HG02852 (cell line): ENCODE measurements at regions not wholly inside any gene's neighbourhood (a gene's known extent, or its start where the extent isn't known, plus 50 kb on each side); places are given as distances from the start of the nearest gene placed in this dataset.
"Not testable (repeated sequence)": the region's sequence is repeated elsewhere in the genome, so short reads cannot be mapped to it uniquely, and the experiment has no call there.

Source experiments
- ATAC-seq: cut with Tn5 transposase; IDR thresholded peaks from one replicate; pipeline ENCODE4 v1.9.1; 2021; ENCODE audit warnings: mild to moderate bottlenecking, moderate library complexity; ENCODE audit not compliant: unreplicated experiment

DNA sequence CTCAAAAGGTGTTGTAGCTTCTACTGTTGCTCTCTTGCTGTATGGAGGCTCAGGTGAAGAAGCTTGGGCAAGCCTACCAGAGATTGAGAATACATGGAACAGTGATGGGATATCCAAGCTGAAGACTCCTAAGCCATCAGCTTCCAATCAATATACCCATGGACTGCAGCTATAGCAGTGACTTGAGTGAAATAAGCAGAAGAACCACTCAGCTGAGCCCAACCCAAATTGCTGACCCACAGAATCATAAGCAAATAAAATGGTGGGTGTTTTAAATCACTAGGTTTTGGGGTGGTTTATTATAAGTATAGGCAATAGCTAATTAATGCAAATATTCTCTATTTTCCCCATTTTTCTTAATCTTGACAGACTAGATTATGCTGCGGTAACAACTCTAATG lies 147.7 kb upstream of the SALL1 start:
- ATAC-seq, result no peak

DNA sequence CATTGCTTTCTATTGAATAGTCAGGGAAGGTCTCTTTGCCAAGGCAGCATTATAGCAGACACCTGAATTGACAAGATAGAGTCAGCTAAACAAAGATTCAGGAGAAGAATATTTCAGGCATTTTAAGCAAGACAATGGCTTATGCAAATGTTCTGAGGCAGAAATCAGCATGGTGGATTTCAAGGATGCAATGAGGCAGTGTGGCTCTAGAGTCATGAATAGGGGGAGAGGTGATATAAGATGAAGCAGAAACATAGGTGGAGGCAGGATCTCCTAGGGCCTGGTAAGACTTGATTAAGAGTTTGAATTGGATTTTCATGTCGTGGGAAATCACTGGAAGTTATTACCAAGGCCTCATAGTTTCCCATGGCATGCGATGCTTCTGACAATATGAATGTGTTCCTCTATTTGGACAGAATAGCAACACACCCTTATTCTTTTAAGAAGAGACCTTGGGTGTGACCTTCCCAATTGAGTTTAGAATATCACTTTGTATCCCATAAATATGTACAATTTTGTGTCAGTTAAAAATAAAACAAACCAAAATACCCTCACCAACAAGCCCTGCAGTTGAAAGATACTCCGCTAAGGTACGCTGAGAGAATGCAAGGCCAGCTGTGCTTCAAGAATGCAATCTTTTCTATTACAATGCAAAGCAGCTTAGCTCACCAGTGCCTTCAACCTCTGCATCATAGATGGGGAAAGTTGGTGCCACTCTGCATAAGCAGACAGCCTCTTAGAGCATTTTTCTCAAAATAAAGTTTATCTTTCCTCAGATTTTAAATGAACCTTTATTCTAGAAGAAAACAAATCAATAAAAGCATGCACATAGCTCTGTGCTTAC lies 139.6 kb upstream of the SALL1 start:
- ATAC-seq, result no peak

DNA sequence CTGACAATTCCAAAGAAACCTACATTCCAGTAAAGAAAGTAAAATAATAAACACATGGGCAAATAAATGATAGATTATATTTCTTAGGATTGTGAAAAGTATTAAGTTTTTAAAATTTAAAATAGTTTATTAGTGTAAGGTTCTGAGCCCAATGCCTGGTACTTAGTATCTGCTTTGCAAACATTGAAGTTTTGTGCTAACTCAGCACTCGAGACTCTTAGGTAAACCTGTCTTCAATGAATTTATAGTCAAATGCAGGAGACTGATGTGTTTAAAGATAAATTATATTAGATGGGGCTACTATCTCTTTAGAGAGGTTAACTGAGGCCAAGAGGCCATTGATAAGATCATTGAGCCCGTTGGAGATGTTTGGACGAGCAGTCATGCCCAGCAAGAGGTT lies 138.3 kb upstream of the SALL1 start:
- ATAC-seq, result no peak

DNA sequence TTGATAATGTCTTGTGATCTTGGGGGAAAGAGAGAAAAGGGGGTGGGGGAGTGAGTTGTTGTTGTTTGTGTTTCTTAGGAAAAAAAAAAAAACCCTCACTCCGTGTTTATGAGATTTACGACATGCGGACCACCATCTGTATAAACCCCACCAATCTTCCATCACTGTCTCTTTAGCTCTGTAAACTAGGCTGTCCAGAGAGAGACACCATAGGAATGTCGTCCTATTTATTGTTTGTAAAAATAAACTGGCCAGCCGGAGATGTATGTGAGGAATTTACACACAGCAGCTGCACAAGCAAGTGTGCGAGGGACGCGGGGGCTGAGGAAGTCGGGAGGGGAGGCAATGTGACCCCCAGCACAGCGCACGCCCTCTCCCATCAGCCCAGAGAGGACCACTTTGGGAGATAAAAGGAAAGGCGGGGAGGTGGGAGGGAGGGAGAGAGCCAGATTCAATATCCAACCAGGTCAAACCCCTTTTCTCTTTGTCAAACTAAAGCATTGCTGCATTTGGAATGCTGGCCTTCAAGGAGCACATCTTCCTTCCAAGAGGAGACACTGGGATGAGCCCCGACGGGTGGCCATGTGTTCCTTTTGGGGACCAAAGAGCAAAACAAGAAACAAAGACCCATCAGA lies 136.2 kb upstream of the SALL1 start:
- no peak for ATAC-seq

DNA sequence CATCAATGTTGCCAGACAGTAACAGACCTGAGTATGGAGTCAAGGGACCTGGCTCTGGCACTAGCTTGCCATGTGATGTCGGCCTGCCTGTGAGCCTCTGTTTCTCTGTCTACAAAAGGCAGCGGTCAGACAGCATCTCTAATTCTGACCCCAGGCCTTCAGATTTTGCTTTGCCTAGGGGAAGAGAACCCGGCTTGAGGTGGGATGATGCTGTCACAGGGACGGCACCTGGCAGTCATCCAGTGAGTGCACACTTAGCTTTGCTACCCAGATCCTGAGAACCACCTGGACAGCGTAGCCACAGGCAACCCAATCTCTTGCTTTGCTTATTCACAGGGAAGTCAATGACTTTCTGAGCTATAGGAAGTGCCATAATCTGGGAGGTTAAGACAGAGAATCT lies 135.2 kb upstream of the SALL1 start:
- ATAC-seq, result no peak

DNA sequence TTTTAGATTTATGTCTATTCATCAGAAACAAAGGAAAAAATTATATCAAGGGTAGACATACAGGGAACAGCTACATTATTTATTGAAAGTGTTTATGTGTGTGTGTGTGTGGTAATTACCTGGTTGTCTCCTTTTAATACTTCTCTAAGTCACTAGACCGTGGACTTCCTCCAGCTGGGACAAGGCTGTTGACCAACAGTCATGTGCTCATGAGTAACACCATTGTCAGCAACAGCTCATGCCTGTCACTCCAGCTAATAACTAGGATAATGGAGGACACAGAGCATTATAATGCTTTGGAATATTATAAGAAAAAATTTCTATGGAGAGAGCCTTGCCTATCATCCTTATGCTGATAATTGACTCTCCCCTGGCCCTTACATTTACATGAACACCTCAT lies 125.3 kb upstream of the SALL1 start:
- ATAC-seq, result no peak

DNA sequence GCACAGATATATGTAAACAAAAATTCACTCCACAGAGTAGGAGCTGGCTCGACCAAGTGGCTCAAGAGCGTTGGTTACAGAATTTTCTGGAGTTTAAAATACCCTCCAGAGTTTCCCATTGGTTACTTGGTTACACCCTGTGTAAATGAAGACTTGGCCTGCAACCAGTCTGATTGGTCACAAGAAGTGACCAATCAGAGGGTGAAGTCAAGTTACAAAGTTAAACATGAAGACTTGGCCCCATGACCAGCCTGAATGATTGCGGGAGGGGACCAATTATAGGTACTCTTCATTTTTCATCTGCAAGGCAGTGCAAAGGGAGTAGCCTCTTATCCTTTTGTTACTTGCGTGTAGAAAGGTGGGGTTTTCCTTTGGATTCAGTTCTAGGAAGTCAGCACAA lies 121.3 kb upstream of the SALL1 start:
- ATAC-seq, result no peak

DNA sequence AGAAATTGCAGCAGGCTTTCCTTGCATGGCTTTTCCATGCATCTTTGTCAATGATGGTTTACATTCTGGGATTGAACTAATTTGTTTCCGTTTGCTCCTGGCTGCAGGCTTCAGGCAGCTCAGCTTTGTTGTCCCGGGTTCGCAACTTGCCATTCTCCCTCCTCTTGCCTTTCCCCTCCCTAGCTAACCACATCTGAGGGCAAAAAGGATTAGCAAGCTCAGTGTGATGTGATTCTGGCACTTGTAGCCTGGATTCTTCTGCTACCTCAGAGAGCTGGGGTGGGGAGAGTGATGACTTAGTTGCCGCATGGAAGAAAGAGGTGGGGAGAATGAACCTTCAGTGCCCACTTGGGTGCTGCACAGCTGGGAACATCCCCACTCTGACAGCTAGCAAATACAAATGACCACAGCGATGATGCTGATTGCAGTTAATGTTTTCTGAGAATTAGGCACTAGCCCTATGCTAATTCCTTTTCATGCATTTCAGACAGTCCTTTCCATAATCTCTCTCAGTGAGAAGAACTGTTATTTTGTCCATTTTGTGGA lies 120.2 kb upstream of the SALL1 start:
- no peak for ATAC-seq

DNA sequence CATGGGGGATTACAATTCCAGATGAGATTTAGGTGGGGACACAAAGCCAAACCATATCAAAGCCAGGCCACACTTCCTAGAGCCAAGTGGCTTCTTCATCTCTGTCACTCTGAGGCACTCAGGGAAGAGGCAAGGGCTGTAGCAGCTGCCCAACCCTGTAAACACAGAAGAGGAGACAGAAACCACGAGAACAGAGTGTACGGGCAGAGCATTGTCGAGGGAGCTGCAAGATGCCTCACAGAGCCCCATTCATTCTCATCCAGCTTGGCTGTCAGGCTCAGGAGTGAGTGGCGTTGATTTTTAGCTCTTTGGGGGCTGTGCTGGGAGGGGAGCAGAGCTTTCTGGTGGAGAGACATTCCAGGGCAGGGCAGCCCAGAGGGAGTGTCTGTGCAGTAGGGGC lies 117.2 kb upstream of the SALL1 start:
- no peak for ATAC-seq

DNA sequence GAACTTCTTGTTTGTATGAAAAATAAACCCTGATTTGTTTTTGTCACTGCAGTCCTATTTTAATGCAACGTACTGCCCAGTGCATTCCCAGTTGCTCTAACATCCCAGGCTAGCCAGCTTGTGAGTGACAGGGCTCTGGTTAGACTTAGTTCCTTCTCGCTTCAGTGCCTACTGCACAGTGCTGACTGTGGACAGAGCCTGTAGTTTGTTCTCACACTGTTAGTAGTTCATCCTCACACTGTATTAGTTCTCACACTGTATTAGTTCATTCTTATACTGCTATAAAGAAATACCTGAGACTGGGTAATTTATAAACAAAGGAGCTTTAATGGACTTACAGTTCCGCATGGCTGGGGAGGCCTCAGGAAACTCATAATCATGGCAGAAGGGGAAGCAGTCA lies 116.6 kb upstream of the SALL1 start:
- no peak for ATAC-seq

DNA sequence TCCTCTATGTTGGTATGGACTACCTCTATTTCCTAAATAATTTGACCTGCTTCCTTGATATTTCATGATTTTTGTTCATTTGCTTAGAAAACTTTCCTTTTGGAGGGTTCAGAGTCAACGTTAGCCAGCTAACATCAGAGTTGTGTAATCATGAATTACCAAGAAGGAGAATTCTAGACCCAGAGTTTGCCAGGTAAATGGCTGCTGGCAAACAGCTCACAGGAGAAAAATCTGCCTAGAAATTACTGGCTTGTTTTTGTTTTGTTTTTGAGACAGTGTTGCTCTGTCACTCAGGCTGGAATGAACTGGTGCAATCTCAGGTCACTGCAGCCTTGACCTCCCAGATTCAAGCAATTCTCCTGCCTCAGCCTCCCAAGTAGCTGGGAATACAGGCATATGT lies 111.4 kb upstream of the SALL1 start:
- no peak for ATAC-seq

DNA sequence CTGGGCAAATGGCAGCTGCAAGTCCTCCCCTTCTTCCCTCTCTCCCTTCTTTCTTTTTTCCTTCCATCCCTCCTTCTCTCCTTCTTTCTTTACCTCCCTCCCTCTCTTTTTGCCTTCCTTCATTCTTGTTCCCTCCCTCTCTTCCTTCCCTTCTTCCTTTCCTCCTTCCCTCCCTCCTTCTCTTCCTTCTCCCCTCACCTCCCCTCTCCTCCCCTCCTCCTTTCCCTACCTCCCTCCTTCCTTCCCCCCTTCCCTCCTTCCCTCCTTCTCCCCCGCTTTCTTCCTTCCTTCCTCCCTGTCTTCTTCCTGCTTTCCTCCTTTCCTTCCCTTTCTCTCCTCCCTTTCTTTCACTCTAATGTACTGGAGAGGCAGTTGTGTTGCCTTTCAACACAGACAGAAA lies 110.8 kb upstream of the SALL1 start:
- no peak for ATAC-seq

DNA sequence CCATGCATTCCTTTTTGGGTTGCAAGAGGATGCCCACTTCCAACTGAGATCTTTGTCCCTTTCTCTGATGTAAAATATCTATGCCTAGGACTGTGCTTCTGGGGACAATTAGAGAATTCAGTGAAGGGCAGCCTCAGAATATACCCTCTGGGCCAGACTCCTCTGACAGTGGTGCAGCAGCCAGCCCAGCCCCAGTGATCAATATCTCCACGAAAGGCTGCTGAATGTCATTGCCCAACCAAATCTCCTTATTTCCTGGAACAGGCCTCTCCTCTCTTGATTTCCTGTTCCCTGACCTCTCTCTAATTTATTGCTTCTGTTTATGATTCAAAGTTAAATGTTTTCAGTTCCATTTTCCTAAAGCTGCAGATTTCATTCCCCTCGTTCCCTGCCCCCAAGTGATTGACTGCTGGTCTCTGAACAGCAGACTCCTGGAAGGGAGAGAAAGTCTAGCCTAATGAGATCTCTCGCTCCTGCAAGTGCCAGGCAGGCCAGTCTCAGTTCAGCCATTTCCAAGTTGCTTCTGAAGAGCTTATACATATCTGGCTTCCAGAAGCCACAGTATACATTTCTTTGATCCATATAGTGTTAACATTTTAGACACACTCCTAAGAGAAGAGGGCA lies 104.4 kb upstream of the SALL1 start:
- ATAC-seq, result no peak

DNA sequence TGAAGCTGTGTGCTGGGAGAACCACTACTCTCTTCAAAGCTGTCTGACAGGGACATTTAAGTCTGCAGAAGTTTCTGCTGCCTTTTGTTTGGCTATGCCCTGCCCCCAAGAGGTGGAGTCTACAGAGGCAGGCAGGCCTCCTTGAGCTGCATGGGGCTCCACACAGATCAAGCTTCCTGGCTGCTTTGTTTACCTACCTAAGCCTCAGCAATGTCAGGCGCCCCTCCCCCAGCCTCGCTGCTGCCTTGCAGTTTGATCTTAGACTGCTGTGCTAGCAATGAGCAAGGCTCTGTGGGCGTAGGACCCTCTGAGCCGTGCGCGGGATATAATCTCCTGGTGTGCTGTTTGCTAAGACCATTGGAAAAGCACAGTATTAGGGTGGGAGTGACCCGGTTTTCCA lies 103.3 kb upstream of the SALL1 start:
- ATAC-seq, result not testable (repeated sequence)

DNA sequence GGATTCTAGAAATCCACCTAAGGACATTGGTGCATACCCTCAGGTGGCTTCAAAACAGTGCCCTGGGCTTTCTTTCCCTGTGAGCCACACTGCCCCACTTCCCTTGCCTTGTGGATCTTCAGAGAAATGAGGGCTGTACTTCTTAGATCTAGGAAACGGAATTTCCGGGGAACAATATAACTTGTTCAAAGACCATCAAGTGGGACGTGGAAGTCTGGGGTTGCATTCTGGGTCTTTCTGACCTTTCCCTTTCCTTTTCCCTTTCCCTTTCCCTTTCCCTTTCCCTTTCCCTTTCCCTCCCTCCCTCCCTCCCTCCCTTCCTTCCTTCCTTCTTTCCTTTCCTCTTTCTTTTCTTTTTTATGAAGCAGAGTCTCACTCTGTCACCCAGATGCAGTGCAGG lies 97.1 kb upstream of the SALL1 start:
- ATAC-seq, result no peak

DNA sequence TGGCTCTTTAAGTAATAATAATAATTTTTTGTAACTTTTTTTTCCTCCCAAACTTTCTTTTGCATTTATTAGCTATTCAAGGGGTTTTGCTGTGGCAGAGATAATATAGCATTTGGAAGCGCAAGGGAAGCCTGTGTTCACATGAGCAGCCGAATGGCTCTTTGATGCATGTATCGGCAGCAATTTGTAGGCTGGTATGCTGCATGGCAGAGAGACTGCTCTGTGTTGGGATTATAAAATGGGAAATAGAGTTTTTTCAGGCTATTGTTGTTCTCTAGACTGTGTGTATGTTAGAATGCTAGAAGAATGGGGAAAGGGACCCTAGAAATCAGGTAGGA lies 94.6 kb upstream of the SALL1 start:
- ATAC-seq, result no peak

DNA sequence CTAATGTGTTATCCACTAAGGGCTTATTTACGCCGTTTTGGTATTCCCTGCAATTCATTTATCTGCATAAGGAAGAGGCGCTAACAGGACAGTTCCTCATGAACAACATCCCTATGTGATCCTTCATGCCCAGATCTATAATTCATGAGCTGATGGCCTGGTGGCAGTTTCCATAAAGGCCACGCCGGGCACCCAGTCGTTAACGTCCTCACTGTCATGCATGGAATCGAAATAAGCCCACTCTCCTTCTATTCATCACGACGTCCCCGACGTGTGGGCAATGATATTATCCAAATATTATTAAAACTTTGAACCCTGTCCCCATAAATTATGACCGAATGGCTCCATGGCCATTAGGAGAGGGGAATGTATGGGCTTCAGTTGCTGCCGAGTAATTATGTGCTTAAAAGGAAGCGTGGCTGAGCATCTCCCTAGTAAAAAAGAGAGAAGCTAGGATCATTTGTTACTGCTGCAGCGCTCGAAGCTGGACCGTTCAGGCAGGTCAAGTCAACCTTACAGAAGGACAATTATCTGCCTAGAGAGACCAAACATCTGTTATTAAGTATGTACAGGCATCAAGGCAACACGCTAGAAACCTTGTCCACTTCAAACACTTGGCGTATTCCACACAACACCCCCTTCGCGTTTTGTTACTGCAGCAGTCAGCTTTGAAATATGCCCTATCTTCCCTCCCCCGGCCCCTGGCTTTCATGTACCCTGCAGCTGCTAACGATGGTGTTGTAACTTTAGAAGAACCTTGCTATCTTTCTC lies 94.0 kb upstream of the SALL1 start:
- ATAC-seq, result no peak

DNA sequence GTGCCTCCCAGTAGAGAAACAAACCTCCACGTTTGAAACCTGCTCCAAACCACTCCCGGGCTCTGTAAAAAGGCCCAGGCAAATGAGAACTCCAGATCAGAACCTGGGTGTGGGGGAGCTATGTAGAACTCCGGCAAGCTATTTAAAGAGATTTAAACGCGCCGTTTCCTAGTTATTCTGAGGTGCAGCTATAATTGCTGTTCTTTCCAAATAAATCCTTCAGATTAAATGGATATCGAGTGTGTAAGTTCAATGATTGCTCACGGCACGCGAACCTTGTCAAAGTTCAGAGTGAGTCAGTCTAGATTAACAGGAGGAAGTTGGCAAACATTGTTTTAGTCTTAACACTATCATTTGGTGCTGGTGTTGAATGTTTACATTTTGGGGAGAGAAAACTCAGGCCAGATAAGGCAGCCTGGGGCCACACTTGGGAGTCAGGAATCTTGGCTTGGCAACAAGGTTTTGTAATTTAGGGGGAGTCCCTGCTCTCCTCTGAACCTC lies 92.9 kb upstream of the SALL1 start:
- no peak for ATAC-seq

DNA sequence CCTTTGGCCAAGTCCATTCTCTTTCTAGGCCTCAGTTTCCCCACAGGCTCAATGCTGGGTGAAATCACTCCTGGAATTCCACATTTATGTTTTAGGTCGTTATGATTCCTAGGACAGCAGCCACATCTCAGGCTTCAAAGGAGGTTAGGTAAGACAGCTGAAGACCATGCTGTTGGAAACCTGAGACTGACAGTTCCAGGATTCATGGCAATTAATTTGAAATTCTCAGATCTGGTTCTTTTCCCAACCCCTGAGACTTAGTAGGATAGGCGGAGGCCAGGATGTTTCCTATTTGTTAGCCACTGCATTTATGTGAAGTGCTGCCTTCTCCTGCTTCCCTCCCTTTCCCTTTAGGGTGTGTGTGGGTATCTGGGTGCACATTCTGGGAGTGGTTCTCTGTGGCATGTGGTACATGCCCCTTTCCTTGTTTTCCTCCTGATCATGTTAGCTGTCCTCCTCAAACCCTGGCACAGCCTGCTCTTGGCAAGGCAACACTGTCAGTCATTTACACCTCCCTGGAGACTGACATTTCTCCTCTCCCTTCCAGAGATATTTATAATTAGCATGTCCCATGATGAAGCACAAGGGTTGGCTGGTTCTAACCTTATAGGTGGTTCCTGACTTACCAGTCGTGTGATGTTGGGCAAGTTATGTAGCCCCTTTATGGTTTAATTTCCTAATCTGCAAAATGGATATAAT lies 91.4 kb upstream of the SALL1 start:
- no peak for ATAC-seq

DNA sequence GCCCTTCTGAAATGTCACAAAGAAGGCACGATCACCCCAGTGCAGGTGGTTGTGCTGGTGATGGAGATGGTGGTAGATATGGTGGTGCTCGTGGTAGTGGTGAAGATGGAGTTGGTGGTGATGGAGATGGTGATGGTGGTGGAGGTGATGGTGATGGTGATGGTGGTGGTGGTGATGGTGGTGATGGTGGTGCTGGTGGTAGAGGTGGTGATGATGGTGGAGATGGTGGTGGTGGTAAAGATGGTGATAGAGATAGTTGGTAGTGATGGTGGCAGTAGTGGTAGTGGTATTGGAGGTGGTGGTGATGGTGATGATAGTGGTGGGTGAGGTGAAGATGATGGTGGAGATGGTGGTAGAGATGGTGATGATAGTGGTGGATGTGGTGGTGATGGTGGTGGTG lies 88.1 kb upstream of the SALL1 start:
- no peak for ATAC-seq
